CD4-positive, alpha-beta T cell treated with Interferon alpha-2 for 1 hour (primary cell): ENCODE measurements at regions not wholly inside any gene's neighbourhood (a gene's known extent, or its start where the extent isn't known, plus 50 kb on each side); places are given as distances from the start of the nearest gene placed in this dataset.
"Not testable (repeated sequence)": the region's sequence is repeated elsewhere in the genome, so short reads cannot be mapped to it uniquely, and the experiment has no call there.

Experiments used
- DNase-seq, 2 donors: peaks; one replicate each; pipeline ENCODE4 v3.0.0-alpha.2; 2020 to 2022

GRCh38 chr13:90664200-90664599, 683.3 kb upstream of the MIR17HG start:
- DNase-seq, result not testable (repeated sequence)

- no peak for DNase-seq
Observed at GRCh38 chr13:90673746-90674145, 673.7 kb upstream of the MIR17HG start.

DNA sequence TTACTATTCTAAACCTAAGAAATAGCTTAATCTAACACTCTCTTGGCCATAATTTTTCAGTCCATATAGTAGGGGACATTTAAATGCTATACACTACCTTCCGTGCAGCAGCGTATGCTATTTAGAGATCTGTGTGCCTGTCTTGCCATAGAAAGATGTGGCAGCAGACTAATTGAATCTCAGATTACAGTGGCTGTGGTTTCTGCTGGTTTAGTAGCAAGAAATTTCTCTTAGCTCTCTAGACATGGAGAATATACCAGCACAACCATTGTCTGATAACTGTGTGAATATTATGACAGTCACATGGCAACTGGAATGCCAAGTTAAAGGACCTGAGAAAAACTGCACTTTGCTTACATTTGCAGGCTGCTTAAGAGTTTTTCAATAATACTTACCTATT, 672.4 kb upstream of the MIR17HG start:
- no peak for DNase-seq

GRCh38 chr13:90680826-90681225, 666.7 kb upstream of the MIR17HG start:
- no peak for DNase-seq

GRCh38 chr13:90683711-90684131, 663.8 kb upstream of the MIR17HG start:
- DNase-seq, result no peak

DNA sequence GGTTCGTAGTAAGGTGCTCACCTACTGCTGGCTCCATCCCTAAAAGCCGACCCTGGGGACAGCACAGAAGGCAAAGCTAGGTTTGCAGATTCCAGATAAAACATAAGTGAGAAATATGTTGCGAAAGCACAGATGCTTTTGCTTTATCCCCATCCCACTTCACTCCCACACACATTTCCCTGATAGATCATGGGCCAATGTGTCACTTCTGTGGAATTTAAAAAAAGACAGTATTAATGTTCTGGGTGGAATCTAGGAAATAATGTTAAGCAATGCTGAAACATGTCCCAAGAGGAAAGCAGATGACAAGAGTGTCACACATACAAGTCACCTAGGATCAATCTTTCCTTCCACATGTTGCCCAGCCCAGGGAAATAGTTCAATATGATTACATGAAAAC, 661.0 kb upstream of the MIR17HG start:
- no peak for DNase-seq

- DNase-seq, result no peak
Observed at GRCh38 chr13:90689111-90689510, 658.4 kb upstream of the MIR17HG start.

- no peak for DNase-seq
Observed at GRCh38 chr13:90690458-90691080, 656.9 kb upstream of the MIR17HG start.

- no peak for DNase-seq
Observed at GRCh38 chr13:90696254-90696653, 651.2 kb upstream of the MIR17HG start.

DNA sequence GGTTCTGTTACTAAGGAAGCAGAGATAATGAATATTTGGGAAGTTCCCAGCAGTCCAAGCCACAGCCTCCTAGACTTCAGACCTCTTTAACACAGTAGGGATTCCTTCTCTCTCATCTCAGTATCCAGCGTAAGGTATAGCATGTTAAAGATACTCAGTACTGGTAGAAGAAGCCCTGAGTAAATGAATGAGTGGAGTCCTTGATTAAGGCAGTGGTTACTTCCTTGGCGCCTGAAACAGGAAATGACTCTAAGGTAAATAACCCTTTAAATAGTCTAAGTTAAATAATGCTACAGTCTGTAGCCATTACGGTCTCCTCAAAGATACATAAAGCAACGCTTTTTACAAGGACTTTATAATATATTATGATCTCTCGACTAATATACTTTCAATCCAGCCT, 650.8 kb upstream of the MIR17HG start:
- no peak for DNase-seq

DNA sequence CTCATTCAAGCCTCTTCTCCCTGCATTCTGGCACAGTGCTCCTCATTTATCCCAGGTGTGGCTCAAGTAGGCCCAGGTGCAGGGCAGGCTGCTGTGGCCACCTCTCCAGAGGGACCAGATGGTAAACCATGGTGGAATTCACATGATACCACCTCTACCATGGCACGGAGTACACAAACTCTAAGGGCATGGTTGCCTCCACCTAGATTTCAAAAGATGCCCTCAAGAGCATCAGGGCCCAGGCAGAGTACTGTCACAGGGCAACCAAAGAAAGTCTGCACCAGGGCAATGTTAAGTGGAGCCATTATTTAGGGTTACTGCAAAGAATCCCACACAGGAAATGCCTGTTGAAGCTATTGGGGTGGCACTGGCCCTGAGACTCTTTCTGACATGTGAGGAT, 647.1 kb upstream of the MIR17HG start:
- DNase-seq, result no peak

- no peak for DNase-seq
Observed at GRCh38 chr13:90701264-90701663, 646.2 kb upstream of the MIR17HG start.

DNA sequence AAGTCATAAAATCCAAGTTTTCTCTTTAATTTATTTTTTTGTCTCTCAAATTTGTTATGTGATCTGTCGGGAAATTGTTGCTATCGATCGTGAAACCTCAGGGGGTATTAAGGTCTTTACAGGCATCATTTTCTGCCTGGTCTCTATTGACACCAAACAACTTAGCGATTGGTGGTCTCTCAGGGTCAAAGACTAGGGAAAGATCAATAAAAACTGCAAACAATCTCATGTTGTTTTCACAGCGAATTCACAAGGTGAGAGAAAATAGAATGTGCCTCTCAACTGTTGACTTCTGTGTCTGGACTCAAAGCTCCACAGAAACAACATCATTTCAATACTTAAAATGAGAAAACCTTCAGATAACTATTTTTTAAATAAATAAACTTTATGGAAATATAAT, 645.4 kb upstream of the MIR17HG start:
- no peak for DNase-seq

DNA sequence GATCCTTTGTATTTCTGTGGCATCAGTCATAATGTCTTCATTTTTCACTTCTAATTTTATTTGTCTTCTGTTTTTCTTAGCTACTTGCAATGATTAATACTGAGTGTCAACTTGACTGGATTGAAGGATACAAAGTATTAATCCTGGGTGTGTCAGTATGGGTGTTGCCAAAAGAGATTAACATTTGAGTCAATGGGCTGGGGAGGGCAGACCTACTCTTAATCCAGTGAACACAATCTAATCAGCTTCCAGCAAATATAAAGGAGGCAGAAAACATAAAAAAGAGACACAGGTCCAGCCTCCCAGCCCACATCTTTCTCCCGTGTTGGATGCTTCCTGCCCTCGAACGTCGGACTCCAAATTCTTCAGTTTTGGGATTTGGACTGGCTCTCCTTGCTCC, 640.9 kb upstream of the MIR17HG start:
- DNase-seq, result no peak

DNA sequence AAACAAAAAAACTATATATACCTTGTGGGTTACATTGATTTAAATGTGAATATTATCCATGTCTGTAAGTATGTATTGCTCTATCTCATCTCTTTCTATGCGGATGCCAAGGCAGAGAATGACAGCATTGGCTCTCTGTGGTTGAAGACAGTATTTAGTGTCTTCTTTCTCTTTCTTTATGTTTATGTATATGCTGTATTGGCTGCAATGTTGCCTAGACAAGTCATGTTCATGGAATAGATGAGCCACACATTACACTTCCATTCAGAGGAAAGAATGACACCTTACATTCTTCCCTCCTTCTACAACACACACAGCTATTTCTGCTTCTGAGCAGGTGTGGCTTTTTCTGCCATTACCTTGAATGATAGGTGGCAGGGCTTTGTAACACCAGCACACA, 639.4 kb upstream of the MIR17HG start:
- no peak for DNase-seq

DNA sequence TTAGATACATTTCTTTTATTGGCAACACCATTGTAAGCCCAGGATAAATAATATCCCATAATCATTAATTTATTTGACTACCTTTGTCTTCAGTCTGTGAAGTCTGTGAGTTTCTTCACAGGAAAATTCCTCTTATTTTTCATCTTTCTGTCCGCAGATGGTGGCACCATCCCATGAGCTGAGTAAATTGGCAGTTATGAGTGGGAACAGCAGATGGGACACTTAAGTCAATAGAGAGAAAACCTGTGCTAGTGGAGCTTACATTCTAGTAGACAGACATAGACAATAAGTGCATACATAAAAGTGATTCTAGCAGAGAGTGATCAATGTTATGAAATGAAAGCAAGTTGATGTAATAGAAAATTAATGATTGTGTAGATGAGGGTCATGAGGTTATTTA, 638.2 kb upstream of the MIR17HG start:
- no peak for DNase-seq

- no peak for DNase-seq
Observed at GRCh38 chr13:90710164-90710759, 637.2 kb upstream of the MIR17HG start.

- DNase-seq, result no peak
Observed at GRCh38 chr13:90713441-90714133, 633.9 kb upstream of the MIR17HG start.

- DNase-seq, result no peak
Observed at GRCh38 chr13:90715485-90715884, 632.0 kb upstream of the MIR17HG start.

GRCh38 chr13:90717451-90717936, 630.0 kb upstream of the MIR17HG start:
- DNase-seq, result no peak

- no peak for DNase-seq
Observed at GRCh38 chr13:90719461-90719860, 628.0 kb upstream of the MIR17HG start.

- DNase-seq, result no peak
Observed at GRCh38 chr13:90721937-90722336, 625.5 kb upstream of the MIR17HG start.

DNA sequence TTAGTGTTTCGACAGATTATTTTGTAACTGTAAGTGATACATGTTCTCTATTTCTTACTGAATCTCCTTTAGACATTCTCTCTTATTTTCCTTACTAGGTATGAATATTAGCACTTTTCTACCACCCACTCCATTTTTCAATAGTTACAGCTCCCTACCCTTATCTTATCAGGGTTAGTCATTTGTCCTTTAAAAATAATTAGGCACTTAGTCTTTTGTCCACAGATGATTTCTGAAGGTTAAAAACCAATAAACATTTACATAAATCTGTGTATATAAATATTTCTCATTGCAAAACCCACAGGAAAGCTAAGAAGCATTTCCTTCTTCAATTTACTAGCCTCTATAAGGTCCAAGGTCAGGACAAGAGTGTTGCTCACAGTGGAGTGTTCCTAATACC, 624.1 kb upstream of the MIR17HG start:
- DNase-seq, result no peak

DNA sequence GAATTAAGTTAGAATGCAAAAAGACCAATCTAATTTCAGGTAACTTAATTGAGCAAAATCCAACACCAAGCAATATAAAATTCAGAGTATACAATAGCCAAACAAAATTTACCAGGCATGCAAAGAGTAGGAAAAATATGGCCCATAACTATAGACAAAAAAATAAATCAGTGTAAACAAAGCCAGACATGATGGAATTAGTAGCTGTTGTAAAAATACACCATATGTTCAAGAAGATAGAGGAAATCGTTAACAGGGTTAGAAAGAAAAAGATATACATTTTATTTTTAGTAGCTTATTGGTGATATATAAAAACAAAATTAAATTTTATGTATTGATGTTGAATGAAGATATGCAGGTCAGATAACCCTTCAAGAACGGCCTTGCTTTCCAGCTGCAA, 621.1 kb upstream of the MIR17HG start:
- DNase-seq, result no peak
